HG03159 (cell line): ENCODE measurements at regions not wholly inside any gene's neighbourhood (a gene's known extent, or its start where the extent isn't known, plus 50 kb on each side); places are given as distances from the start of the nearest gene placed in this dataset.
"Not testable (repeated sequence)": the region's sequence is repeated elsewhere in the genome, so short reads cannot be mapped to it uniquely, and the experiment has no call there.

ENCODE experiments used
- ATAC-seq: cut with Tn5 transposase; IDR thresholded peaks from one replicate; pipeline ENCODE4 v1.9.1; 2021; ENCODE audit warnings: mild to moderate bottlenecking, moderate library complexity; ENCODE audit not compliant: unreplicated experiment

- no peak for ATAC-seq
These were observed 83.7 kb upstream of the ZNF469 start for GRCh38 chr16:88298833-88299745.

- no peak for ATAC-seq
These were observed 82.9 kb upstream of the ZNF469 start for GRCh38 chr16:88299751-88300462.

GRCh38 chr16:88300463-88300835 lies 82.3 kb upstream of the ZNF469 start:
- no peak for ATAC-seq

- no peak for ATAC-seq
These were observed 81.3 kb upstream of the ZNF469 start for GRCh38 chr16:88301431-88301830.

GRCh38 chr16:88301886-88302285 lies 80.9 kb upstream of the ZNF469 start:
- no peak for ATAC-seq

GRCh38 chr16:88302666-88303065 lies 80.1 kb upstream of the ZNF469 start:
- no peak for ATAC-seq

- no peak for ATAC-seq
These were observed 79.4 kb upstream of the ZNF469 start for GRCh38 chr16:88303405-88303804.

- ATAC-seq, result no peak
These were observed 78.6 kb upstream of the ZNF469 start for GRCh38 chr16:88303890-88304819.

GRCh38 chr16:88305176-88305575 lies 77.6 kb upstream of the ZNF469 start:
- no peak for ATAC-seq

- no peak for ATAC-seq
These were observed 76.3 kb upstream of the ZNF469 start for GRCh38 chr16:88306411-88306810.

- no peak for ATAC-seq
These were observed 75.8 kb upstream of the ZNF469 start for GRCh38 chr16:88306860-88307545.

GRCh38 chr16:88308441-88309173 lies 74.2 kb upstream of the ZNF469 start:
- ATAC-seq, result no peak

GRCh38 chr16:88309174-88309907 lies 73.4 kb upstream of the ZNF469 start:
- no peak for ATAC-seq

GRCh38 chr16:88309908-88310265 lies 72.9 kb upstream of the ZNF469 start:
- no peak for ATAC-seq

GRCh38 chr16:88310796-88311605 lies 71.8 kb upstream of the ZNF469 start:
- ATAC-seq, result no peak

- not testable (repeated sequence) for ATAC-seq
These were observed 70.9 kb upstream of the ZNF469 start for GRCh38 chr16:88311860-88312259.

GRCh38 chr16:88312732-88313131 lies 70.0 kb upstream of the ZNF469 start:
- no peak for ATAC-seq

GRCh38 chr16:88314991-88315542 lies 67.7 kb upstream of the ZNF469 start:
- no peak for ATAC-seq
